HG03103 (cell line): ENCODE measurements at regions not wholly inside any gene's neighbourhood (a gene's known extent, or its start where the extent isn't known, plus 50 kb on each side); places are given as distances from the start of the nearest gene placed in this dataset.
"Not testable (repeated sequence)": the region's sequence is repeated elsewhere in the genome, so short reads cannot be mapped to it uniquely, and the experiment has no call there.

Experiments used
- ATAC-seq: cut with Tn5 transposase; IDR thresholded peaks from one replicate; pipeline ENCODE4 v1.9.1; 2021; ENCODE audit warnings: low read depth; ENCODE audit not compliant: unreplicated experiment

DNA sequence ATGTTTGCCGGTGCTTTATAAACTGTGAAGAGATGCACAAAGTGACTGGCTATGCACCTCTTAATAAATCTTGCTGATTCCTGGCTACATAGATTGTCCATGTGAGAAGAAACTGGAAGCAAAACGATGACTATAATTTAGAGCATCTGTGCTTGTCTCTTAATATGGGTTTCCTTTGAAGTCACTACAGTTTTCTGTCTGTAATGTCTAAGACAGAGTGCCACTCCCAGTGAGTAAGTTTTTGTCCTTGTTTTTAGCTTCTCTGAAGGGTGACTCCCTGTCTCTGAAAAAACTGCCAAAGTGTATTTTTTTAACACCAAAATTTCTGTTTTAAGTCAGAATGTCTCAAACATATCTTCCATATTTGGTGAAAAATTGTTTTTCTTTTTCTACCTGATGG is 175.1 kb downstream of the FASLG start:
- ATAC-seq = no peak

DNA sequence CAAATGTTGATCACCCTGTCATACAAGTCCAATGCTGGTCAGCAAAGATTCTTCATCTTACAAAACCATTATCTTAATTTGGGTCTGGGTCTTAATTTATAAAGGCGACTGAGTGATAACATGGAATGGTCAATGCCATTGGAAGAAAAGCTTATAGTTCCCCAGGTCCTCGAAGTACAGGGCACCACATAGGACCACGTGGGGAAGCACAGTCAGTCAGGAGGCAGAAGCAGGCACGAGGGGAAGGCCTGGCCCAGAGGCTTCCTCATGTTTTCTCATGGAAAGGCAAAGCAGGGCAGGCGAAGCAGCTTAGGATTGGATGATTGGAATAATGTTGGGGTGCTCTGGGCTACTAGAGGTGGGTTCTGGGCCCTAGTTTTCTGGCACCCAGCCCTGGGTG is 175.7 kb downstream of the FASLG start:
- ATAC-seq = no peak

GRCh38 chr1:172835834-172836233 is 176.9 kb downstream of the FASLG start:
- no peak for ATAC-seq

GRCh38 chr1:172837816-172838679 is 179.1 kb downstream of the FASLG start:
- no peak for ATAC-seq

- ATAC-seq = no peak
Observed at GRCh38 chr1:172838680-172839313, 179.9 kb downstream of the FASLG start.

- not testable (repeated sequence) for ATAC-seq
Observed at GRCh38 chr1:172839639-172840038, 180.7 kb downstream of the FASLG start.

DNA sequence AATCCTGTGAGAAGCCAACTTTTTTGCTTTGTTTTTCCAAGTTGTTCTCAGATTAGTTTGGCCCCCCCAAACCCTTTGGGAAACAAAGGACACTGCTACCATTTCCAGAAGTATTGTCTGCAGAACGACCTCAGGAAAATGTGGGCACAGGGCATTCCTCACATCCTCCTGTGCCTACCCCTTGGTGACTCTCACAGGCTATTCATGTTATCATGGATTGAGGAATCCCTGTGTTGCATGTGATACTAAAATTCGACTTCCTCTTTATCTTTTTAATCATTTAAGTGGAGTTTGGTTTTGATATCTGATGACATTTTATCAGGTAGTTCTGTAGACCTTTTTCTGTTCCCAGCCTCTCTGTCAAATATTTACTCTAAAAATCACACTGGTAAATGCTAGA is 184.5 kb downstream of the FASLG start:
- no peak for ATAC-seq

DNA sequence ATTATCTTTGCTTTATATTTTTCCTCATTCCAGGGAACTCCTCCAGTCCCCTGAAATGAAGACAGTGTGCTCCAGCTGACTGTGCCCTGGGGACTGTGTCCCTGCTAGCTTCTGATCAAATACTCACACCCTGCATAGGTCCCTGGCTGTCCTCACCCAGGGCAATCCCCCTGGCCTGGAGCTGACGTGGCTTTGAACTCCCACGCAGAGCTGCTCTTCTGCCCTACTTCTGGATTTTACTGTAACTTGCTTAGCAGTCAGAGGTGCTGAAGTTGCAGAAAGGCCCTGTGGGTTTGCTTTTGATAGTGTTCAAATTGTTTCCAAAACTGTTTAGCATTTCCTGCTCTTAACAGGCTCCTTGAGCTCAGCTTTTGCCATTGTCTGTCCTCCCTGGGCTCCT is 186.5 kb downstream of the FASLG start:
- no peak for ATAC-seq

DNA sequence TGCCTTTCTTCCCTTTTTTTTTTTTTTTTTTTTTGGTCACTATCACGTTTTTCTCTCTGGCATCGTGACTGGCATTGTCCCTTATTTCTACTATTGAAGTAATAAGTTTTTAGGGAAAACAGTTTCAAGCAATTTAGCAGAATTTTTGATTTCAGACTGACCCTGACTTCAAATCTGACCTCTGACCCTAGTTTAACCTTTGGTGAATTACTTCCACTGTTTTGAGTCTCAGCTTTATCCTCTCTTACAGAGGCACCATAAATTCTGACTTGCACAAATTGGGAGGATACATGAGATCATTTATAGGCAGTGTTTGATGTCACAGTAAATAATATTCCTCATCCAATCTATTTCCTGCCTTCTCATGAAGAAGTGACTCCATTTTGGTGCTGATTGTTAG is 187.0 kb downstream of the FASLG start:
- no peak for ATAC-seq

DNA sequence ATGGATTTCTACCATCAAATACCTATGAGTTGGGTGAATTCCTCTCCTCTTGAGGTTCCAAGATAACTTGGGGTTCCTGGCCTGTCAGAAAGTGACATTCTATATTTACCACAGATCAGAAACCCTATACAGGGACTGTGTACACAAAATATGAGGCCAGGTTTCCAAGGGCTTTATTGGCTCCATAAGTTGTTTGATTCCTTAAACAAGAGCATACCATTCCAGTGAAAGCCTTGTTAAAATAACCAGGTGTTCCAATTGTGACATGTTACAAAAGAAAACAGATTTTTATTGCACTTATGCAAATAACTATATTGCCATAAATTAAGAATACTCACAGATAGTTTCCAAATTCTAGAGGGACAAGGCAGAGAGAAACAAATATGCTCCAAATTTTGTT is 188.9 kb downstream of the FASLG start:
- not testable (repeated sequence) for ATAC-seq

GRCh38 chr1:172849653-172850052 is 190.8 kb downstream of the FASLG start:
- ATAC-seq = no peak

DNA sequence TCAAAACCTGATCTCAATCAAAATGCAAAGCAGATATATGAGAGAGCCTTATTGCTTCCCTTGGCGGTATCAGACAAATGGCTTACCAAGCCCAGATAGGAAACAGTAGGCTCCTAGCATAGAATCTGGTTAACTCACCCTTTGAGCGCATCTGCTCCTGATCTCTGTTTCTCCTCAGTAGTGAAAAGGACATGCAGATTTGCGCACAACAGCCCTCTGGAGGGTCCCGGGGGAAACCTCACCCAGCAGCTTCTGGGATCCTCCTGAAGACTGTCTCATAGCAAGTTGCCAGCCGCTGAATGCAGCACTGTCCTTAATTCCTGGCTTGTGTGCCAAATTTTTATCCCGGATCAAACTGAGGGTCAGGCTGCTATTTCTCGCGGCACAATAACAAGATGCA is 192.2 kb downstream of the FASLG start:
- ATAC-seq = no peak

GRCh38 chr1:172851856-172852255 is 193.0 kb downstream of the FASLG start:
- ATAC-seq = no peak

DNA sequence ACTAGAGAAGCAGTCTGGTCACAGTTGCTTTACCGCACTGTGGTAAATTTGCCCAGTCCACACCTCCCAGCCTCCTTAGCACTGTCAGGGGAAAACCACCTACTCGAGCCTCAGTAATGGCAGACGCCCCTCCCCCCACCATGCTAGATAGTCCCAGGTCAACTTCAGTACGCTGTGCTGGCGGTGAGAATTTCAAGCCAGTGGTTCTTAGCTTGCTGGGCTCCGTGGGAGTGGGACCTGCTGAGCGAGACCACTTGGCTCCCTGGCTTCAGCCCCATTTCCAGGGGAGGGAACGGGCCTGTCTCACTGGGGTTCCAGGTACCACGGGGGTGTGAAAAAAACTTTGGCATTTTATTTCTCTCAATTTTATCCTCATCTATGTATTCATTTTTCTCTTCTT is 194.8 kb downstream of the TNFSF18 start:
- not testable (repeated sequence) for ATAC-seq

- ATAC-seq = no peak
Observed at GRCh38 chr1:172863031-172863430, 187.7 kb downstream of the TNFSF18 start.

DNA sequence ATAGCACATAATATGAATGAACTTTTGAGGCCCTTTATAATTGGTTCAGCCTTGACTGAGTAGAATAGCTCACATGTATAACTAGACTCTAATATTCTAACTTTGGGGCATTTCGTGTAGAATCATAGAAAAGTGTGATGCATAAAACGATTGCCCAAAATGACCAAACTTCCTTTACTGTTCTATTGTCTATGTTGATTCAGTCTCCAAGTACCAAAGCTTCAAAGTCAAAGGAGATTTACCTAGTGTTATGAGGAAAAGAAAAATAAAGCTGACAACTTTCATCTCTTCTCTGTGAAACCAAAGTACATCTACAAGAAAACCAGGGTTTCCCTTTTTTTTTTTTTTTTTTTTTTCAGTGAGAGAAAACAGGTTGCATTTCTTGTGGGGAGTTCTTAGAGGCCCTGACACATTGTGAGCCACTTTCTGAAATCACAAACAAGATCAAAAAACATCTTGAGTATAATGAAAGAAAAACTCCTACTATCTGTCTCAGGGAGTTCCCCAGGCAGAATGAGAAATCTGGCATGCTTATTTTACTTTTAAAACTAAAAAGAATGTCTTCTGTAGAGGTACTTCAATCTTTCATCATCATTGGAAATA is 183.4 kb downstream of the TNFSF18 start:
- ATAC-seq = no peak

GRCh38 chr1:172870901-172871606 is 179.7 kb downstream of the TNFSF18 start:
- no peak for ATAC-seq

DNA sequence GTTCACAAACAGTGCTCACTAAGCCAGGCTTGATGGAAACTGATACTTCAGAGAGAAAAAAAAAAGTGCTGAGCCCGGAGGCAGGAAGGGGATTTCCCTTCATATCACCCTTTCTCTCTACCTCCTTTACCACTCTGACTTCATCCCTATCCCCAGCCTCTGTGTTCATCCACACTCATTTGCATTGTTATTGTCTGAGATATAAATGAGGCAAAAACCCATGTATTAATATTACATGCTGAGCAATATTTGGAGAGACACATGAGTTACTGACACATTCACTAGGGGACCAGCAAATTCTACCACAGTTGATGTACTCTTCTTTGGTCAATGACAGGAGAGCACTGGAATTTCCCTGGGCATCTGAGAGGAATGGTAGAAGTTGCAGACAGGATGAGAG is 175.8 kb downstream of the TNFSF18 start:
- no peak for ATAC-seq

DNA sequence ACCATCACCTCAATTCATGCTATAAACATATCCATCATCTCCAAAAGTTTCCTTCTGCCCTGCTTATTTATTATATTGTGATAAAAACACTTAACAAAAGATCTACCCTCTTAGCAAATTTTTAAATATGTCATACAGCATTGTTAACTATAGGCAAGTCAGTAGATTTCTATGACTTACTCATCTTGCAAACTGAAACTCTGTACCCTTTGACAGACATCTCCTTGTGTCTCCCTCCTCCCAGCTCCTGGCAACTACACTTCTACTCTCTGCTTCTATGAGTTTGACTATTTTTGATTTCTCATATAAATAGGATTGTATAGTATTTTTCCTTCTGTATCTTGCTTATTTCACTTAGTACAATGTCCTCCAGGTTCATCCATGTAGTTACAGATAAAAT is 174.8 kb downstream of the TNFSF18 start:
- ATAC-seq = no peak

DNA sequence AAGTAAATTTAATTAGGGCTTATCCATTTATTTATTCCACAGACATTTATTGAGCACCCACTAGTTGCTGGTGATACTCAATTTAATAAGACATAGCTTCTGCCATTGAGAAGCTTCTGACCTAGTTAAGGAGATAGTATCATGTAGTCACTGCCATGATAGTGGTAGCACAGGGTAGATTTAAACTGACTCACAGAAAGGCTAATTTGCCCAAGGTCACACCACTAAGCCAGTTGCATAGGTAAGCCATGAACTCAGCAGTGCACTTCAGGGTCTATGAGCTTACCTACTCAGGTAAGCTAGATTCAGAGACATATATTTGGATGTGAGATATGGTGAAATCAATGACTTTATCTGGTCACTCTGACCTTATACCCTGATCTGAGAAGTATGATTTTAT is 168.4 kb downstream of the TNFSF18 start:
- ATAC-seq = no peak

GRCh38 chr1:172882791-172883386 is 167.9 kb downstream of the TNFSF18 start:
- no peak for ATAC-seq
